ENCODE measurements at regions not wholly inside any gene's neighbourhood (a gene's known extent, or its start where the extent isn't known, plus 50 kb on each side); places are given as distances from the start of the nearest gene placed in this dataset.

DNA sequence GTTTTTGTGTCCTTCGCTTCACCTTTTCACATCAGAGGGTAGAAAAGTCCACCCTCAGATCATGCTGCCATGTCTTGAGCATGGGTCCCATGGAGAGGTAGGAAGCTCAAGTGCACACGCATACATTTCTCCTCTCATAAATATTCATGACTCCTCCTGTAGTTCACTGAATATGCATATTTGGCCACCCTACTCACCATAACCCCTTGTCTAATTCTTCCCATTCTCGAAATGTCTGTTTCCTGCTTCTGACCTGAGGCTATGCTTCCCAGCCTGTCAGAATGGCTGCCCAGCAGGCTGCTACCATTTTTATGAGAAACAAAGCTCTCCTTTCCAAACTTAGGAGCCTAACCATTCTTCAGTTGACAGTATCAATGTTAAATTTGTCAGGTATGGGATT, 86.5 kb downstream of the ADRA2C start:
- no peak for DNase-seq (ENCODE audit: low spot score)

DNA sequence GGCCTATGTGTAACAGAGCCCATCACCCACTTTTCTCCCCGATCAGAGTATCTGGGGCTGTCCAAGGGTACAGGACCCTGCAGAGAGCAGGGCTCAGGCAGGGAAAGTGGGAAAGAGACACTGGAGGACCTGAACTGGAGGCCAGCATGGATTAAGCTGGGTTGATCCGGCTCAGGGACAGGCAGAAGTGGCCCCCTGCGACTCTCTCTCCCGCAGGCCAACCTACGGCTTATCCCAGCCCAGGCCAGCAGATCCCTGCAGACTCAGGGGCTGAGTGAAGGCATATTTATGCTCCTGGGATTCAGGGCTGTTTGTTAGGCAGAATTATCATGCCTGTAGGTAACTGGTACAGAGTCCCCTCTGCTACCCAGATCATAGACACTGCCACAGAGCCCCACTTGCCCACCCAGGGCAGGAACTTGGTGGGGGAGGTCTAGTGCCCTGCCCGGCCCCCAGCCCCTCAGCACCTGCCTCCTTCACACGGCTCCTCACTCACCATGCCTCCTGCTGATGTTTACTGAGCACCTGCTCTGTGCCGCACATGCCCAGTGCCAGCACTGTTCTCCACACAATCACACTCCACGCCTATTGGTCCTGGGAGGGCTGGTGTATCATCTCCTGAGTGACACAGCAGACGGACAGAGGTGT, 87.3 kb downstream of the ADRA2C start:
- DNase-seq (ENCODE audit: low spot score) = no peak

DNA sequence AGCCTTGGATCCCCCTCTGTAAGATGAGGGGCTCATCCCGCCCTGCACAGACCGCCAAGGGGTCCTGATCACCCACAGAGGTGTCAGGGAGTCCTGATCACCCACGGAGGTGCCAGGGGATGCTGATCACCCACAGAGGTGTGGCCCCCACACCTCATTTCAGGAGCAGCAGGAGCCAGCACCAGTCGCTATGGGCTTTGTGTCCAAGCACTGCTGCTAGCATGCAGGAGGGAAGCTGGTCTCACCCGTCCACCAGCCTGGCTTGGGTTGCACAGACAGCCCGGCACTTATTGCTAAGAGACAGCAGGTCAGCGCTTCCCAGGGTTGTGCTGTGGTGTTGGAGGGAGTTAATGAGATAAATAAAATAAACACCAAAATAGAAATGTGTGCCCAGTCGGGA, 88.5 kb downstream of the ADRA2C start:
- no peak for DNase-seq (ENCODE audit: low spot score)

DNA sequence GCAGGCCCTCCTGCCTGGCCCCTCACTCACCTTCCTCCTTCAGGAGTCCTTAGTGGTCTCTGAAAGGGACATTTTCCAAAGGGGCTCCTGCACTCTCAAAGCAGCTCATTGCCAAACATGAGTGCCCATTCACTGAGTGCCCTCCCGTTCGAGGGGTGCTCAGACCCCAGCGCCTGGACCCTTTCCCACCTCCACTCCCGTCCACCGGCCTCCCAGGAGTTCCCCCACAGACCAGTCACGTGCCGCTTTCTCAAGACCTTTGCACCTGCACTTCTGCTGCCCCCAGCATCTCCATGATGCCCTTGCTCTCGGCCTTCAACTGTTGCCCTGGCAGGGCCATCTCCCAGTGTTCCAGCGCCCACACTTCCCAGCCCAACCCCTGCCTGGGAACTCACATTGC, 89.5 kb downstream of the ADRA2C start:
- no peak for DNase-seq (ENCODE audit: low spot score)

DNA sequence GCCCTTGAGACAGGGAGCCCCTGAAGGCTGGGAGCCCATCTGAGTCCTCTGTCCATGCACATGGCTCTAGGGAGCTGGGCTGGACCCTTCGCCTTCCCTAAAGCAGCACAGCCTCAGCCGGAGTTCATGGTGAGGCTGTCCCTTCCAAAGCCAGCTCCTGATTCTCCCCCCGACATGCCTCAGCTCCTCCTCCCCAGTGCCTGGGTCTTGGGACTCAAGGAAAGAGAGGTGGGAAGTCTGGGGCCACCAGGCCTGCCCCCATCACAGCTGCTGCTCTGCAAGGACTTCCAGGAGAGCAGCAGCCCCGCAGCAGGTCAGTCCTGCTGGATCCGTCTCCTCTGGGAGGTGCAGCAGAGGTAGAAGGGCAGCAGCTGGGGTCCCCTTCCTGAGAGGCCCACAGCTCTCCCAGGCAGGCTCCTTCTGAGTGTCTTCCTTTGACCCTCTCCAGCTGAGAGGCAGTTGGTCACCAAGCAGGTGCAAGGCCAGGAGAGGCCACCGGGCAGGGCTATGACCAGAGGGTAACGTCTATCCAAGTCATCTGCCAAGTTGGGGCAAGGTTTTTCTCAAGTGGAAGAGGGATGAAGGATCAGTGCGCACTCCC, 90.5 kb downstream of the ADRA2C start:
- DNase-seq (ENCODE audit: low spot score) = no peak

DNA sequence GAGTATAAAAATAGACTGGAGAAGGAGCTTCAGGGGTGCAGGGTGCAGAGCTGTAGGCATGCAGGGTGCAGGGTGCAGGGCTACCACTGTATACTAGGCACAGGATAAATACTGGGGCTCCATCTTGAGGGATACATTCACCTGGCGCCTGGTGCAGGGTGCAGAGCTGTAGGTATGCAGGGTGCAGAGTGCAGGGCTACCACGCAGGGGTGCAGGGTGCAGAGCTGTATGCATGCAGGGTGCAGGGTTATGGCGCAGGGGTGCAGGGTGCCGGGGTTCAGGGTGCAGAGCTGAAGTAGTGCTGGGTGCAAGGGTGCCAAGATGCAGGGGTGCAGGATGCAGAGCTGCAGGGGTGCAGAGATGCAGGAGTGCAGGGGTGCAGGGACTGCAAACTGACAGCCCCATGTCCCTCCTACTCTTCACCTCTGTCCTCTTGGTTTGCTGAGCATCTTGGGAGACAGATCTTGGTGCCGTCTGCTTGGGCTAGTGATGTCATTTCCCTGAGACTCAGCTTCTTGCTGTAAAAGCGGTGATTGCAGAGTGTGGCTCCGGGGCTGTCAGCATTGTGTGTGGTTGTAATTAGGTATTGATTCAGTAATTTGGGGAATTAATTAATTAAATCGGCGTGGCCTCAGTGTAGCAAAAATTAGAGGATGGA, 91.2 kb downstream of the ADRA2C start:
- DNase-seq (ENCODE audit: low spot score) = no peak

DNA sequence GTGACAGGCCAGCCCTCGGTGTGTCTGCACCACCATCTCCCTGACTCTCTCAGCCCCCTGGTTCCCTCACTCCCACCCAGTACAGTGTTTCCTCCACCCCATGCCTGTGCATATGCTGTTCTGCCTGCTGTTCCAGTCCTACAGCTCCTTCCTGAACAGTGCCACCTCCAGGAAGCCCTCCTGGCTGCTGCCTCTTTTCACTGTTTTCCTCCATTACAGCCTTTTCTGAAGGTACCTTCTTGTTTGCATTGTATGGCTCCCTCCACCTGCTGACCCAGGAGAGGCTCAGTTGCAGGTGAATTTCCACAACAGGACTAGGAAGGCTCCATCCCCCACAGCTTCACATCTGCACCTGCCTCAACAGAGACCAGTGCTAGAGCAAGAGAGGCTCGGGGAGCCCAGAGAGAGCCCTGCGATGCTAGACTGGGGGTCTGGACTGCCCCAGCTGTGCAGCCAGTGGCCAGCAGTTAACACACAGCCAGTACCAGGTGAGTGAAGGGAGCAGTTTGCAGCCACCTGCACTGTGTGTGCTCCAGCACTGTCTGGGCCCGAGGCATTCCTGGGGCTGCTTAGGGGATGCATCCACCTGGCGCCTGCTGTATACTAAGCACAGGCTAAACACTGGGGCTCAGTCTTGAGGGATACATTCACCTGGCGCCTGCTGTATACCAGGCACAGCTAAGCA, 92.0 kb downstream of the ADRA2C start:
- no peak for DNase-seq (ENCODE audit: low spot score)

DNA sequence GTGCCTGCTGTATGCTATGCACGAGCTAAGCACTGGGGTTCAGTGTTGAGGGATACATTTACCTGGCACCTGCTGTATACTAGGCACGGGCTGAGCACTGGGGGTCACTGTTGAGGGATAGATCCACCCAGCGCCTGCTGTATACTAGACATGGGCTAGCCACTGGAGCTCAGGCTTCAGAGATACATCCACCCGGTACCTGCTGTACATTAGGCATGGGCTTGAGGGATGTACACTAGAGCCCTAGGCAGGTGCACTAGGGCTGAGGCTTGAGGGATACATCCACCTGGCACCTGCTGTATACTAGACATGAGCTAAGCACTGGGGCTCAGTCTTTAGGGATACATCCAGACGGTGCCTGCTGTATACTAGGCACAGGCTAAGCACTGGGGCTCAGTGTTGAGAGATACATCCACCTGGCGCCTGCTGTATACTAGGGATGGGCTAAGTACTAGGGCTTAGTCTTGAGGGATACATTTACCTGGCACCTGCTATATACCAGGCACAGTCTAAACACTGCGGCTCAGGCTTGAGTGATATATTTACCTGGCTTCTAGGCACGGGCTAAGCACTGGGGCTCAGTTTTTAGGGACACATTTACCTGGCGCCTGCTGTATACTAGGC, 92.7 kb downstream of the ADRA2C start:
- DNase-seq (ENCODE audit: low spot score) = no peak

DNA sequence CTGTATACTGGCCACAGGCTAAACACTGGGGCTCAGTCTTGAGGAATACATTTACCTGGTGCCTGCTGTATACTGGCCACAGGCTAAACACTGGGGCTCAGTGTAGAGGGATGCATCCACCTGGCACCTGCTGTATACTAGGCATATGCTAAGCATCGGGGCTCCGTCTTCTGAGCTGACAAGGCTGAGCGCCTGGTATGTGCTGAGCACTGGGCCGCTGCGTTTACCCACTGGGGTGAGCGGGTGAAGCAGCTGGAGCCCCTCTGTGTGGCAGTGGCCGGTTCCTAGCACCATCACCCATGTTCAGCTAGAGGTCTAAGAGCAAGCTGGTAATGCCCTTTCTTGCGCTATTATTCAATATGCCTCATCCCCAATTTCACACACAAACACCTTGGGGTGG, 93.4 kb downstream of the ADRA2C start:
- DNase-seq (ENCODE audit: low spot score) = no peak

DNA sequence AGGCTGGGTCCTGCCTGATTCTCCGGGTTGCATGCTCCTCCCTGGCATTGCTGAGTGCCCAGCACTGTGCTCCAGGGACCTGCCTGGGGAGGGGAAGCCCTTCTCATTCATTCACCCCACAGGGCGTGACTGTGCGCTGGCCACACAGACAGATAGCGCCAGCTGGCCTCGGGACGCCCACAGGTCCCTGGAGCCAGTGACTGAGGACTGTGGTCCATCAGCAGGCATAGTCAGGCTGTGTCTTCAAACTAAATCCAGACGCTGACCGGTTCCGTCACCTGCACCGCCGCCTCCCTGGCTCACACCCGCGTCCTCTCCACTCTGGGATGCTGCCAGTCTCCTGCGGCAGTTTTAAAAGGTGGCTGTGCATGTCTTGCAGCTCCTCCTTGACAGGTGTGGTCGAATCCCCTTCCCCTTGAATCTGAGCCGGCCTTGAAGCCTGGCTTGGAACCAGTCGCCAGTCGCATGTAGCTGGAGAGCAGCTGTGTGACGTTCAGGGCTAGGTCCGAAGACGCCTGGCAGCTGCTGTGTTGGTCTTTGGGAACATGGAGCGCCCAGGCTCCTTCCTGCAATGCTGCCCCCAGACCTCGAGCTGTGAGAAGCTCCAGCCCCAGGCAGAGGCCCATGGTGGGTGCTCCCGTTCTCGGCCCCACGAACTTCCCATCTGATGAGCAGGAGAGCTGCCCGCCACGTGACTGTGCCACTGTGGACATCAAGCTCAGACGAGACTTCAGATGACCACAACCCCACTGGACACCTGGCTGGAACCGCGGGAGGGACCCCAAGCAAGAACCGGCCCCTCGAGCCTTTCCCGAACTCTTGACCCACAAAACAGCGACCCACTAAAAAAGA, 94.1 kb downstream of the ADRA2C start:
- no peak for DNase-seq (ENCODE audit: low spot score)

DNA sequence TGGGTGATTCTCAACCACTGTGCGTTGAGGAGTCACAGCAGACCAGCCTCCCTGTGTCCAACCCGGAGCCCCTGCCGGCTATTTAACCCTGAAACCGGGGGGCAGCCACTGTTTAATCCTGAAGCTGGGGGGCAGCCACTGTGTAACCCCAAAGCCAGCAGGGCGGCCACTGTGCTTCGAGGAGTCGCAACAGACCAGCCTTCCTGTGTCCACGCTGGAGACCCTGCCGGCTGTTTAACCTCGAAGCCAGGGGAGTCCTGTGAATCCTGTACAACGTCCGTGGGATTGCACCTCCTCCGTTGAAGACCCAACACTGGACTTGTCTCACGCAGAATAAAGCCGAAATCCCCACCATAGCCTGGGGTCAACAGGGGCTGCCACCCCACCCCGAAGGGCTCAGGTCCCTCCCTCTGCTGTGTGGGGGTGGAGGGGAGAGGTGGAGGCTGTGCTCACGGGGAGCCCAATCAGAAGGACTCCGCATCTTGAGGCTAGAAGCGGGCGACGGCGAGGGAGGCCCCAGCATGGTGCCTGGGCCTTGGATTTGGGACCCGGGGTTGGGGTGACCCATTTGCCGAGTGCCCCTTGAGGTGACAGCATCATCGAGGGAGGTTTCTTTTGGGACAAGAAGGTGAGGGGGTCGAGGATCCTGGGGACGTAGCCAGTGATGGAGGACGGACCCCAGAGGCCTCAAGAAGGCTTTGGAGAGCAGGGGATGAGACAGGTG, 94.9 kb downstream of the ADRA2C start:
- no peak for DNase-seq (ENCODE audit: low spot score)

DNA sequence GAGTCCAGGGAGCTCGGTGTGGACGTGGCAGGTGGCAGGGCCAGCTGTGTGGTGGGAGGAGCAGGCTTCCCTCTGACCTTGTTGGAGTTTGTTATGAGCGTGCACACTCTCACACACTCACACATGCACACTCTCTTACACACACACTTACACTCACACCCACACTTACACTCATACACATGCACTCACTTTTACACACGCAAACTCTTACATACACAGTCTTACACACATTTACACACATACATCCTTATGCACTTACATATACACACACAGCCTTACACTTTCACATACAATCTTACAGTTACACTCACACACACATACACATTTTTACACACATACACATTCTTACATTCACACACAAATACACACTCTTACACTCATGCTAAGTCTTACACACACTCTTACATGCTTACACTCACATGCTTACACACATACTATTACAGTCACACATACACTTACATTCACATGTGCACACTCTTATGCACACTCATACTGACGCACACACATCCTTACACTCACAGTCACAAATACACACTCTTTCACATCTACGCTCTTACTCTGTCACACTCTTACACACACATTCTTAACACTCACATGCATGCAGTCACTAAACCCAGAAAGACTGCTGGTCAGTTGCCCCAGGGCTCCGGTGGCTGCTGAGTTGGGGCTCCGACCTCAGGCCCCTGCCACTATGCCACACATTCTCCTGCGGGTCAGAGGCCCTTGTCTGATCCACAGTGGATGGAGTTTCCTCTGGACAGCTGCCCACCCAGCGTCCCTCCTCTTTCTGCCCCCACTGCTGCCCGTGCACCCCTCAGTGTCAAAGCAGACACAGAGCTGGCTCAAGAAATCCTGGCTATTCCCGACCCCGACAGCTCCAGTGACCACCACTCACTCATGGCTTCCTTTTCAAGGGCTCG, 95.8 kb downstream of the ADRA2C start:
- DNase-seq (ENCODE audit: low spot score) = no peak

DNA sequence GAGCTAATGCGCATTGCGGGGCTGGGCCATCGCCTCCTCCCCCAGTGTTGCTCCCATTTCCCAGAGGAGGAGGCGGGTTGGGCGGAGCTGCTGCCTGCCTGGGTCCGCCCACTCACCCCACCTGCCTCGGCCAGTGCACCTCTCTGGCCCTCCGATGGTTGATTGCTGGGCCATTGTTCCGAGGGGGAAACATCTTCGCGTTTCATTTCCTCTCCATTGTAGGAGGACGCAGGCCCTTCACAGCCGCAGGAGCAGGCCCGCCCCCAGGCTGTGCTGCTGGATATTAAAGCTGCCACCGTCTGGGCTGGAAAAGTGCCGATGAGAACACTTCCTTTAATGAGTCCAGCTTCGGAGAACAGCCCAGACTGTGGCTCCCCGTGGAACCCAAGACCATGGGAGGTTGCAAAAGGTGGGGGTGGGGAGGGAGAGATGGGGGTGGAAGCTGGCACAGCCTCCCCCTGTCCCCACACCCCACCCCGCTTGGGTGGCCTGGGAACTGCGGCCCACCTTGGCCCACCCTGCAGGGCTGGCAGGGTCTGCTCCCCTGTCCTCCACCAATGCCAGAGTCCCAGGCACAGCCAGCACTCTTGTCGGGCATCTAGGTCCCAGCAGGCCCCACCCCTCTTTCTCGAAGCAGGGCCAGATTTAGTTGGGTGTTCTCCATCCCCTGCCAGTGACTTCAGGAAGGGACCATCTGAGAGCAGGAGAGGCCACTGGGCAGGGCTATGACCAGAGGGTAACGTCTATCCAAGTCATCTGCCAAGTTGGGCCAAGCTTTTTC, 96.6 kb downstream of the ADRA2C start:
- DNase-seq (ENCODE audit: low spot score) = no peak

DNA sequence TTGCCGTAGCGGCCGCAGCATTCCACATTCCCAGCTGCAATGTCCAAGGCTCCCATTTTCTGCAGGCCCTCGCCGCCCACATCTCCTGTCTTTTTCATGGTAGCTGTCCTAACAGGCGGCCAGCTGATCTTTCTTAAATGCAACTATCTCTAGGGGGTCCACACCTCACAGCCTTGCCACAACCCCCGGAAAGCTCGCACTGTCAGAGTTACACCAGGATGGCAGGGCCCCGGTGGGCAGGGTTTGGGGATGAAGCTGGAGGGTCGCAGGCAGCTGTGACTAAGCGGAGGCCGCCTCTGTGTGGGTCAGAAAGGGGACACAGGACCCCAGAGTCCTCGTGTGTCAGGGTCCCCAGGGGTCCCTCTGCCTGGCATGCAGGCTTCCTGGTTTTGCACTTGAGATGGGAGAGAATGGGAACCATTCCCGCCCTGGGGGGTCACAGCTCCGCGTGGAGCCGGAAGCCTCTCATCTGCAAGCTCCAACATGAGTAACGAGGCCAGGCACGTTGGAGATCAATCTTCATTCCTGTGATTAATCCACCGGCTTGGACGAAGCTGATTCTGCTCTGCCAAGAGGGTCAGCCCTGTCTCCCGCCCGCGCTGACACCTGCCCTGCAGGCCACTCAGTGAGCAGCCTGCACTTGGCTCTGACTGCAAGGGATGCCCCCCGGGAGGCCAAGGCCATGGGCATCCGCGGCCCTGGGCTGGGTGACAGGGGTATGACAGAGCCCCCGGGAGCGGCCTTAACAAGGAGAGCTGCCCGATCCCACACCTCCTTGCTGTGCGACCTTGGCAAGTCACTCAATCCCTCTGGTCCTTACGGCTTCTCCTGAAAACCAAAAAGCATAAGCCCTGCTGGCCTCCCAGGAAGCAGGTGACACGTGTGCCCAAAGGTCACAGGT, 97.9 kb downstream of the ADRA2C start:
- DNase-seq (ENCODE audit: low spot score) = no peak

DNA sequence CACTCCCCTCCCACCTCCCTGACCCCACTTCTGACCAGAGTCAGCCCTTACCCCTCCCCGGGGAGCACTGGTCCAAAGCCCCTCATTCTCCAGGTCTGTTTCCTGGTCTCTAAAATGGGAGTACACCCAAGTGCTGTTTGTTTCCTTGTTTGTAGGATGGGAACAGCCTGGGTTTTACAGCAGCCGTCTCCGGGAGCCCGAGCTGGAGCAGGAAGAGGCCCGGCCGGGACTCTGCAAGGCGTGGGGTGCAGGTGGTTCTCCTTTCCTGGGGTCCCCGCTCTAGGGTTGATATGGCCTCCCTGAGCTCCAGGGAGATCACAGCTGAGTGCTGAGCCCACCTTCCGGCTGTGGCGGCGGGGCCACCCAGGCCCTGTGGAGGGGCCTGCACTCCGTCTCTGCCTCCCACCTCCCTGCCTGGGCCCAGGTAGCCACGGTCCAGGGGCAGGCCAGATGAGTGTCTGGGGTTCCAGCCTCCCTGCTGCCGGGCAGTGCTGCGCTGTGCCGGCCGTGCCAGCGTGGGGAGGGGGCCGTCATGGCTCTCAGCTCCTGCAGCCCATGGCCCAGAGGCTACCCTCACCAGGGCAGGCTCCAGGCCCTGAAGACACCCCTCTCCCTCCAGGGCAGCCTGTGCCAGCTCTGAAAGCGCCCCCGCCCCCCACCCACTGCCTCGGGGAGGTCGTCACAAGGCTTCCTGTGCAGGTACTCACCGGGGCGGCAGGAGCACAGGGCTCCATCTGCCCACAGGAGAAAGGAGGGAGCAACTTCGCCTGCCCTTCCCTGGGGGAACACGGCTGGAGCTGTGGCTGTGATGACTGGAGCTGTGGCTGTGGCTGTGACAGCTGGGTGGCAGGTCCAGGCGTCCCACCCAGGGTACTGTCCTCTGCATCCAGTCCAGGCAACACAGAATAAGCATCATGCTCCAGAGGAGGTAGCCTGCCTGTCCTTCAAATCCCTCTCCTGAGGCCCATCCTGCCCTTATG, 98.8 kb downstream of the ADRA2C start:
- no peak for DNase-seq (ENCODE audit: low spot score)

DNA sequence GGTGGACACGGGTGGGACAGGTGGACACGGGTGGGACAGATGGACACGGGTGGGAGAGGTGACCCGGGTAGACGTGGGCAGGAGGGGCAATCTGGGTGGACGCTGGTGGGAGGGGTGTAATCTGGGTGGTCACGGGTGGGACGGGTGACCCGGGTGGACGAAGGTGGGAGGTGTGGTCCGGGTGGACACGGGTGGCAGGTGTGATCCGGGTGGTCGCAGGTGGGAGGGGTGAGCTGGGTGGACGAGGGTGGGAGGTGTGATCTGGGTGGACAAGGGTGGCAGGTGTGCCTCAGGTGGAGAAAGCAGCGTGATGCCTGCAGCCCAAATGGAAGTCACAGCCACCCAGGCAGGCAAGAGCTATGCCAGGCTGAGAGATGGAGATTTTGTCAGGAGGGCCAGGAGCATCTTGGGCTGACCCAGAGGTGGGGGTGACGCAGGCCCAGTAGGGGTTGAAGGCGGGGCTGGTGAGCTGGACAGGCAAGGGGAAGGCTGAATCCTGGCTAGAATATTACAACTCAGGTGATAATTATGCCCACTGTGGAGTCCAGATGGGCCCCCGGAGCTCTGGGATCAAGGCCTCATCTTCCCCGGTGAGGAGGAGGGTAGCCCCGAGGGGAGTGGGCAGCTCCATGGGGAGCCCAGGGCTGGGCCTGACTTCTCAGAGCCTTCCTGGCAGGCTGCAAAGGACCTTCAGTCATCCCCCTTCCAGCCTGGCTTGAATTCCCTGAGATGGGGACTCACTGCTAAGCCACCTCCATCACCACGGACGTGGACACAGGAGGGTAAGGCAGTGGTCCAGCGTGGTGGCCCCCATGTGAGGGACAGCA, 100.0 kb downstream of the ADRA2C start:
- no peak for DNase-seq (ENCODE audit: low spot score)
